GM11168 (cell line): ENCODE measurements at regions not wholly inside any gene's neighbourhood (a gene's known extent, or its start where the extent isn't known, plus 50 kb on each side); places are given as distances from the start of the nearest gene placed in this dataset.

Source experiments
- in situ Hi-C: fragments of 300-500 bp; cut with MboI; formaldehyde crosslinking; loops from one replicate; pipeline ENCODE4 v1.12.0; 2022; ENCODE audit warnings: low sequenced_read_pairs; ENCODE audit not compliant: unreplicated experiment

DNA sequence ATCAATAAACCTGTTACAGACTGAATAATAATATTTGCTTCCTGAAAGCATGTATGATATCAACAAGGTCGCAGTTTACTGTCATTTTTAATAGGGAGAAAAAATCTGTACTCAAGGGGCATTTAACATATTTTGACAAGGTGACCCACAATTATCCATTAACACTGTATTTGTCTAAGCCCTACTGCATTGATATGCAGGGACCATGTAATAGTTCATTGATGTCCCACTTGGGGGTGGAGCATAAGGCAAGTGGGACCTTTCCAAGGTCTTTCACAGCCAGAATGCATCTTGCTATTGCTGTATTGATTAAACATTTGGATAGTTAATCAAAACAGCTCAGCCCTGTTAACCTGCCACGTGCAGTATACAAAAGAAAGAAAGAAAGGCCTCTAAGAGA, 502.0 kb downstream of the NR2F1-AS1 start:
- in situ Hi-C loops: no loop called here

GRCh38 chr5:93078082-93079038, 502.7 kb downstream of the NR2F1-AS1 start:
- in situ Hi-C loops: no loop called here

- in situ Hi-C loops: no loop called here
These were observed 504.5 kb downstream of the NR2F1-AS1 start for GRCh38 chr5:93076566-93076965.

DNA sequence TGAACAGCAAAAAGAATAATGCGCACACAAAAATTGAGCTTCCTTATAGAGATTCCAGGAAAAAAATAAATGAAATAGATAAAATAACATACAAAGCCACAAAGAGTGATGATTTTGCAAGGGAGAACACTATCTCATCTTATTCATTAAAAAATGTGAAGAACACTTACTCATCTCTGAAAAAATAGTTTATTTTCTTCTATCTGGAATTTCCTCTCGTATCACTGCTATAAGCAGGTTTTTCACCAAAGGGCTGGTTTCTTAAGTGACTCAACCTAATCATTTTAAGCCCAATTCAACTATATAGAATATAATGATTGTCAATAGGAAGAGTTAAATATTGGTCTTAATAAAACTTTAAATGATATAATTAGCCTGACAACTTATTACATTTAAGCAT, 504.9 kb downstream of the NR2F1-AS1 start:
- in situ Hi-C loops: no loop called here

DNA sequence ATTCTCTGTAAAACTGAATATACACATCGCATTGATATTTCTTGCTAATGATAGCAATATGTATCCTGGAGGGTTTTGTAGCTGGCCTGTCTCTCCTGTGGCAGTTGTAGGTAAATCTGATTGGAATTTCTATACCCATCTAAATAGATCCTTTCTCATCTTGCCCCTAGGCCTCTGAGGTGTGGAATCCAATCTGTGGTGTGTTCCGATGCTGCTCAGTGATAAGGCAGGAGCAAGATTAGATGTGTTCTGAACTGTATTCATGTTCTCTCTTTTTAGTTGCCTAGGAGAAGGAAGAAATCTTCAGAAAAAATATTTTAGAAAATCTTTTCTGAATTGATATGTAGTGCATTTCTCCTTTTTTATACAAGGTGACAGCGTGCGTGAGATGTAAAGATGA, 507.5 kb downstream of the NR2F1-AS1 start:
- in situ Hi-C loops: no loop called here

GRCh38 chr5:93072831-93073459, 508.1 kb downstream of the NR2F1-AS1 start:
- in situ Hi-C loops: no loop called here

GRCh38 chr5:93071710-93072109, 509.3 kb downstream of the NR2F1-AS1 start:
- in situ Hi-C loops: no loop called here

- in situ Hi-C loops: no loop called here
These were observed 510.1 kb downstream of the NR2F1-AS1 start for GRCh38 chr5:93070938-93071337.

- in situ Hi-C loops: no loop called here
These were observed 511.7 kb downstream of the NR2F1-AS1 start for GRCh38 chr5:93069276-93069675.

DNA sequence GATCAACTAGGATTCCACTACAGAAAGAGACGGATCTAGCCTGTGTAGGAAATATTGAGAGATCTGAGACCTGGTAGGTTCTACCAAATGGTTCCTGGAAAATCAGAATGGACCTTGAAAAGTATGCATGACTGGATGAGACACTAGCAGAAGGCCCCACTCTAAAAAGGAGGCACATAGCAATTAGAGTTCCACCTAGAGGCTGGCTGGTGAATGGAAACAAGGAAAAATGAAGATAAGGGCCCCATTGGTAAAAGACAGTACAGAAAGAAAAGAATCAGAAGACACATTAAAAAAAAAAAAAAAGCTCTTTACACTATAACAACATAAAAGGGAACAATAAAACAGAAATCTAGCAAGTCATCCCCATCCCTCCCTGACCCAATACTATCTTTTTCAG, 518.5 kb downstream of the NR2F1-AS1 start:
- in situ Hi-C loops: no loop called here

DNA sequence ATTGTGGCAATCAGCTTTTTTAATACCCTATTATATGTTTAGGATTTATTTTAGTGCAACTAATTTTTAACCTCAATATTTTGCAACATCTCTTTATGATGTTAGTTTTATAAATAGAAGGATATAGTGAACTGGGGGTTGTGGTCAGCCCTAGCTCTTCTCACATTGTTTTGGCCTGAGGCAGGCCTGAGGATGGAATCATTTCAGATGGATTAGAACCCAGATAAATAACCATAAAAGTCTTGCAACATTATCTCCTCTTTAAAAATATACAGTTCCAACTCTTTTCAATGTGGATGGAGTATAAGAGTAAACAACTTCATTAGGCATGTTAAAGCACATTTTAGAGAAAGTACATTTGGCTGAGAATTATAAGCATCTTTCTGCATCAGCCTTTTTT, 522.7 kb downstream of the NR2F1-AS1 start:
- in situ Hi-C loops: no loop called here

DNA sequence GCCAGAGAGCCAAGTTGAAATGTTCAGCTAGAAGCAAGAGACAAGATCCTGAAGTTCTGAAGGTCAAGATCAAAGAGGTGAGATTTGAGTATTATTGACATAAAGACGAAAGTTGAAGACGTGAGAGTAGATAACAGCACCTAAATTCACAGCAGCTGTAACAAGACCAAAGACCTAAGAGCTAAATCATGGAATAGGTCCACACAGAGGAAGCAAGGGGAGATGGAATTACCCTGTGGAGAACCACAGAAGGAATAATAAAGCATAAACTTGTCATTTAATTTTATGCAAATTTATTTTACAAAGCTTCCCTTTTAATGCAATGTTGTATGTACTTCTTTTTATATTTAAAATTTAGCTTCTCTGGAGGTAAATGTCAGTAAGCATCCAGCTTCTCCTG, 523.7 kb downstream of the NR2F1-AS1 start:
- in situ Hi-C loops: no loop called here

DNA sequence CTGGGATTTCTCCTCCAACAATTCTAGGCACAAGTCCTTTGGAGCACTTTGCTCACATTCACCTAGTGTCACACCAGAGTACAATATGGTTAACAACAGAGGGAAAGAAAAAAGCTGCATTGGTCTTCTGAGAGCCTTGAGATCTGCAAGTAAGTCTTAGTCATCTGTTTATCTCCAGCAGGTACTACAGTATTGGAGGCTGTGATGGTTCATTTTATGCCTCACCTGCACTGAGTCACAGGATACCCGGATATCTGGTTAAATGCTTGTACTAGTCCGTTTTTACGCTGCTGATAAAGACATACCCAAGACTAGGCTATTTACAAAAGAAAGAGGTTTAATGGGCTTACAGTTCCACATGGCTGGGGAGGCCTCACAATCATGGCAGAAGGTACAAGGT, 525.0 kb downstream of the NR2F1-AS1 start:
- in situ Hi-C loops: no loop called here

- in situ Hi-C loops: no loop called here
These were observed 525.5 kb downstream of the NR2F1-AS1 start for GRCh38 chr5:93055561-93055960.

DNA sequence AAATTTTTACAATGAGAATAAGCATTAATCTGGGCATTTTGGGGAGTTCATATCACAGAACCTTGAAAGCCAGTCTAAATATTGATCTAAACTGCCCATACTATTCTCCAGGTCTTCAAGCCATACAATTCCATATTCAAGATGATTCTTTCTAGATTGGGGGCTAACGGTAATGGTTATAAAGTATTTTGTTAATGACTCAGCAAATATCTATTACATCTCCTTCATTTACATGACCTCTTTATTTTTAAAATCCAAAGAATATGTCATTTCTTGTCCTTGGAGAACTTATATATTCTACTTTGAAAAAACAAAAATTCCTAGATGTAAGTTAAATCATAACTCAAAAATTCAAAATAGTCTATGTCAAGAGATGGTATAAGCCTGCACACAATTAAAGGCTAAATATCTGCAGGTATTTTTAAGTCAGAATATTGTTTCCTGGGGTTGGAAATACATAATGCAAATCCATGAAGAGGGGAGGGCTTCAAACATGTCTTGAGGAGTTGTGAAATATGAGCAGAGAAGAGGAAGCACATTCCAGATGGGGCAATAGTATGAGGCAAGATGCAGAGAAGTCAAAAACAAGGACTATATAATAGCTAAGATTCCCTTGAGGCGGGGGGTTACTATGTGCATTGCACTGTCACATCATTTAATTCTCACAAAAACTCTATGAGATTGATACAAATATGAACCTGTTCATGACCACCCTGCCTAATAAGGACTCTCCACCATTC, 526.4 kb downstream of the NR2F1-AS1 start:
- in situ Hi-C loops: no loop called here

GRCh38 chr5:93053825-93054224, 527.2 kb downstream of the NR2F1-AS1 start:
- in situ Hi-C loops: no loop called here

- in situ Hi-C loops: no loop called here
These were observed 532.2 kb downstream of the NR2F1-AS1 start for GRCh38 chr5:93048858-93049257.

- in situ Hi-C loops: no loop called here
These were observed 536.0 kb downstream of the NR2F1-AS1 start for GRCh38 chr5:93044859-93045666.

DNA sequence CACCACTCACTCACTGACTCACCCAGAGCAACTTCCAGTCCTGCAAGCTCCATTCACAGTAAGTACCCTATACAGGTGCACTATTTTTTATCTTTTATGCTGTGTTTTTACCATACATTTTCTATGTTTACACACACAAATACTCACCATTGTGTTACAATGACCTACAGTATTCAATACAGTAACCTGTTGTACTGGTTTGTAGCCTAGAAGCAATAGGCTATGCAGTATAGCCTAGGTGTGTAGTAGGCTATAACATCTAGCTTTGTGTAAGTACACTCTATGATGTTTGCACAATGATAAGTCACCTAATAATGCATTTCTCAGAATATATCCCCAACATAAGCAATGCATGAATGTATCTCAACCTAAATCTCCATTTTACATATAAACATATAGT, 541.1 kb downstream of the NR2F1-AS1 start:
- in situ Hi-C loops: no loop called here
